C1 segment of cervical spinal cord (tissue), 14 donors: ENCODE measurements at regions not wholly inside any gene's neighbourhood (a gene's known extent, or its start where the extent isn't known, plus 50 kb on each side); places are given as distances from the start of the nearest gene placed in this dataset.

Experiments used
- DNase-seq, 14 donors: peaks; one replicate each; lab custom pipeline; 2025; lab: John Stamatoyannopoulos, UW

- no peak for DNase-seq
These were observed 60.0 kb upstream of the HMGA2 start for GRCh38 chr12:65764325-65764724.

GRCh38 chr12:65765436-65765813, 58.9 kb upstream of the HMGA2 start:
- no peak for DNase-seq

- DNase-seq, result no peak
These were observed 54.4 kb upstream of the HMGA2 start for GRCh38 chr12:65769880-65770279.
